Cardiac muscle cell (in vitro differentiated cells and primary cell): ENCODE measurements at regions not wholly inside any gene's neighbourhood (a gene's known extent, or its start where the extent isn't known, plus 50 kb on each side); places are given as distances from the start of the nearest gene placed in this dataset.

Experiments used
- DNase-seq, 2 donors: peaks; one replicate each; pipeline versions ENCODE4 v3.0.0 to v3.0.0-alpha.2; 2010 to 2017; ENCODE audit warnings: low read depth in 1 of 2, low spot score in 1 of 2
- H3K27ac ChIP-seq: fragments of 200-600 bp; sonication (generic); 2 replicates; pipeline ENCODE4 v1.5.1; 2016
- H3K27me3 ChIP-seq: fragments of 200-600 bp; sonication (generic); 2 replicates; pipeline ENCODE4 v1.6.0; 2016; ENCODE audit warnings: control low read depth
- H3K36me3 ChIP-seq: fragments of 200-600 bp; sonication (generic); 2 replicates; pipeline ENCODE4 v1.5.1; 2016; ENCODE audit warnings: control low read depth
- H3K4me1 ChIP-seq: fragments of 200-600 bp; sonication (generic); 2 replicates; pipeline ENCODE4 v1.8.1; 2017; ENCODE audit warnings: low read depth, mild to moderate bottlenecking, mixed run types
- H3K4me3 ChIP-seq: fragments of 200-600 bp; sonication (generic); 2 replicates; pipeline ENCODE4 v1.5.1; 2016; ENCODE audit warnings: mild to moderate bottlenecking
- H3K9me3 ChIP-seq: fragments of 200-600 bp; sonication (generic); 2 replicates; pipeline ENCODE4 v1.5.1; 2017; ENCODE audit warnings: low read depth, mild to moderate bottlenecking, control low read depth
- TF ChIP-seq, protein P1 (sequence below): IDR thresholded peaks from 2 replicates; pipeline ENCODE4 v1.5.1; 2012; ENCODE audit warnings: low read depth, mild to moderate bottlenecking, low read length

DNA sequence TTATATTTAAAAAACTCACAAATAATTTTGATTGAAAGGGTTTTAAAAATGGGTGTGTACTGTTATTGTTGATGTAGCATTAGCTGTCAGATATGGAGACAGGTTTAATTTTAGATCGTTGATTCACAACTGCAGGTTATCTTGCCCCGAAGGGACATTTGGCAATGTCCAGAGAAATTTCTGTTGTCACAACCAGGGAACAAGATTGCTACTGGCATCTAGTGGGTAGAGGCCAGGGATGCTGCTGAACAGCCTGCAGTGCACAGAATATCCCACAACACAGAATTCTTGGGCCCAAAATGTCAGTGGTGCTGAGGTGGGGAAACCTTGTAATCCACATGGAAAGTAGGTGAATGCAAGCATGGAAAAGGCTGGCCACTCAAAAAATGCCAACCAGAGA, 114.9 kb downstream of the MAGEB17 start:
- Histone ChIP-seq H3K9me3 (no peaks in the 10 kb centered on the region), H3K4me3 (no peak overlapping the region), H3K4me1 (no peaks in the 10 kb centered on the region), H3K27ac (no peak overlapping the region), H3K27me3 (no peaks in the 10 kb centered on the region), H3K36me3 (no peaks in the 10 kb centered on the region)
- TF ChIP-seq, protein P1, sequence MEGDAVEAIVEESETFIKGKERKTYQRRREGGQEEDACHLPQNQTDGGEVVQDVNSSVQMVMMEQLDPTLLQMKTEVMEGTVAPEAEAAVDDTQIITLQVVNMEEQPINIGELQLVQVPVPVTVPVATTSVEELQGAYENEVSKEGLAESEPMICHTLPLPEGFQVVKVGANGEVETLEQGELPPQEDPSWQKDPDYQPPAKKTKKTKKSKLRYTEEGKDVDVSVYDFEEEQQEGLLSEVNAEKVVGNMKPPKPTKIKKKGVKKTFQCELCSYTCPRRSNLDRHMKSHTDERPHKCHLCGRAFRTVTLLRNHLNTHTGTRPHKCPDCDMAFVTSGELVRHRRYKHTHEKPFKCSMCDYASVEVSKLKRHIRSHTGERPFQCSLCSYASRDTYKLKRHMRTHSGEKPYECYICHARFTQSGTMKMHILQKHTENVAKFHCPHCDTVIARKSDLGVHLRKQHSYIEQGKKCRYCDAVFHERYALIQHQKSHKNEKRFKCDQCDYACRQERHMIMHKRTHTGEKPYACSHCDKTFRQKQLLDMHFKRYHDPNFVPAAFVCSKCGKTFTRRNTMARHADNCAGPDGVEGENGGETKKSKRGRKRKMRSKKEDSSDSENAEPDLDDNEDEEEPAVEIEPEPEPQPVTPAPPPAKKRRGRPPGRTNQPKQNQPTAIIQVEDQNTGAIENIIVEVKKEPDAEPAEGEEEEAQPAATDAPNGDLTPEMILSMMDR: no peak
- no peak for DNase-seq

DNA sequence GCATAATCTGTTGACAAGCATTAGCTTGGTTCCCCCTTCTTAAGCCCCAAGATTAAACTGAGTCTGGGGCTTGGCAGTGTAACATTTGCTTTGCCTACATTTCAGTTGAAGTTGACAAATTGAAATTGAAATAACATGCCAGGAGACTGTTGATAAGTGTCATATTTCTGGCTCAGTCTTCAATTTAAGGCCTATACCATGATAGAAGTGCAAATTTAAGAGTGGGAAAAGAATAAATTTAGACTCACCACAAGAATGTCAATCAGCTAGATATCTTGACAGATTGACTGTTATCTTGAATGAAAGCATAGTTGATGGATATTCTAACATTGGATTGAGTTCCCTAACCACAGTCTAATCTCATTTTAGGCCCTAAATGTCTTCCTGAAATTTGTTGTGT, 117.6 kb downstream of the MAGEB17 start:
- H3K27me3 ChIP-seq: no peaks in the 10 kb centered on the region
- H3K27ac ChIP-seq: no peak overlapping the region
- no peak overlapping the region for H3K4me3 ChIP-seq
- H3K9me3 ChIP-seq: no peaks in the 10 kb centered on the region
- TF ChIP-seq, protein P1: no peak
- DNase-seq: no peak
- H3K4me1 ChIP-seq: no peaks in the 10 kb centered on the region
- no peaks in the 10 kb centered on the region for H3K36me3 ChIP-seq

DNA sequence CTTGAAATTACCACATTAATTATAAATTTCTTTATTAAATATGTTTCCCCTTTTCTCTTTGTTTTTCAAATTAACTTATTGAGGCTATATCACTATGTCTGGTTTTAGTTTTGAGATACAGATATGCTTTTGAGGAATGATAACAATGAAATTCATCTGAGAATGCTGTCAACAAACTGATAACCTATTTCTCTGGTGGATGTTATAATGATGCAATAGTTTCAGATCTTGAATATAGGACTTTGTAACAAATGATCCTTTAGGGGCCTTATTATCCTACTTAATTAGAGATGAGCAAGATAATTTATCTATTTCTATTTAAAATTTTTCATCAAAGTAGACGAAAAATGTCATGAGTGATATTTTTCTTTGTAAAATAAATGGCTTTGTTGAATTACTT, 123.7 kb downstream of the MAGEB17 start:
- TF ChIP-seq, protein P1: no peak
- Histone ChIP-seq H3K36me3 (no peaks in the 10 kb centered on the region), H3K4me3 (no peak overlapping the region), H3K9me3 (no peaks in the 10 kb centered on the region), H3K27ac (no peak overlapping the region), H3K27me3 (no peaks in the 10 kb centered on the region), H3K4me1 (no peaks in the 10 kb centered on the region)
- no peak for DNase-seq

DNA sequence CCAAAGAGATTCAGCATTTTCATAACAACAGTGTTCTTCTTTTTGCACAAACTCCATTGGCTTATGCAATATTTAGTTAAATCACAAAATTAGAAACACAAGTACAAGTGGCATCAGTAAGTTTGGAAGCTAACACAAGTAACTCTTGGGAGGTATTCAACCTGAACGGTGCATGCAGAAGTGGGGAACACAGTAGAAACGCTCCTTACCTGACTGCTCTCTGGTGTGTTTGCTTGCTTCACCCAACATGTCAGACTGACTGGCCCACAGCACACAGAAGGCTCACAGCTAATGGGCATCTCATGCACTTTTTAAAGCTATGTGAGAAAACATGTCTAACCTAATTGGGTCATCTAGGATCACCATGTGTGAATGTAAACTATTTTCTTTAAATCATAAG, 133.6 kb downstream of the MAGEB17 start:
- DNase-seq: no peak
- Histone ChIP-seq H3K36me3 (no peaks in the 10 kb centered on the region), H3K4me1 (no peaks in the 10 kb centered on the region), H3K27me3 (no peaks in the 10 kb centered on the region), H3K4me3 (no peak overlapping the region), H3K27ac (no peak overlapping the region), H3K9me3 (no peaks in the 10 kb centered on the region)
- TF ChIP-seq, protein P1: no peak

DNA sequence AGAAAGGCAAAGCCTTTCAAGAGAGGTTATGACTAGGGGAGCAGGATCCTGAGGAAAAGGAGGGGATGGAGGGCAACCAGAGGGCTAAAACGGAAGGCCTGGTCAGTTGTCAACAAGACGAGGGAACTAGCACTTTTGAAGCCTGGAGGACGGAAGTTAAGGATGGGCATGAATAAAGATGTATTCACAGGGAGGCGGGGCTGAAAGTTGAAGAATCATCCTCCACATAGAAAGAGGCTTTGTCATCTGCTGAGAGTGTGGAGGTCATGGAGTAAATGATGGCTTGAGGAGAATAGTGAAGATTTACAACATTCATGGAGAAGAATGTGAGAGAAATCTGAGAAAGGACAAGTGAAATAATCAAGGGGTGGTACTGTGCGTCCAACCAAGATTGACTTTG, 137.5 kb downstream of the MAGEB17 start:
- DNase-seq: no peak
- TF ChIP-seq, protein P1: no peak
- no peak overlapping the region for H3K4me3 ChIP-seq
- H3K36me3 ChIP-seq: no peaks in the 10 kb centered on the region
- no peaks in the 10 kb centered on the region for H3K27me3 ChIP-seq
- H3K9me3 ChIP-seq: no peaks in the 10 kb centered on the region
- no peaks in the 10 kb centered on the region for H3K4me1 ChIP-seq
- H3K27ac ChIP-seq: no peak overlapping the region

DNA sequence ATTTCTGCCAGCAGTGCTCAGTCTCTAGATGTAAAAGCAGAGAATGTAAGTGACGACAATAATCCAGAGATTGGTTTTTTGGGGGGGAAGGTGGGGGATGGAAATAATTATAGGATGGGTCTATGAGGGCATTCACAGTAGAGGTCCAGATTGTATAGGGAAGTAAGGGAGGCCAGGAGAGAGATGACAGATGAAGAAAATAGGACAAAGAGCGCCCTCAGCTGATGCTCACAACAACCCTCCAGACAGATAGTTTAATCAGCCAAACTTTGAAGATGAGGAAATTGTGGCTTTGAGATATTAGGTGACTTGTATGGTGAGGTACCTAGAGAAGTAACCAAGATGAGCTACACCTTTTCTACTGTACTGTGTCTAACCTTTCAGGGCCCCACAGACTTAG, 137.9 kb downstream of the MAGEB17 start:
- TF ChIP-seq, protein P1: no peak
- H3K27me3 ChIP-seq: no peaks in the 10 kb centered on the region
- H3K27ac ChIP-seq: no peak overlapping the region
- no peak overlapping the region for H3K4me3 ChIP-seq
- no peaks in the 10 kb centered on the region for H3K36me3 ChIP-seq
- H3K4me1 ChIP-seq: no peaks in the 10 kb centered on the region
- no peak for DNase-seq
- no peaks in the 10 kb centered on the region for H3K9me3 ChIP-seq
